NCI-H2196 (cell line): ENCODE measurements at regions not wholly inside any gene's neighbourhood (a gene's known extent, or its start where the extent isn't known, plus 50 kb on each side); places are given as distances from the start of the nearest gene placed in this dataset.
A peak's percentile ranks its signal among the peaks of the same experiment; 100 is the strongest.

Experiments
- DNase-seq: peaks from one replicate; lab custom pipeline; 2025; ENCODE audit not compliant: unreplicated experiment; lab: John Stamatoyannopoulos, UW

- DNase-seq: no peak
These were observed 89.7 kb upstream of the ZNF507 start for GRCh38 chr19:32255536-32256295.

- DNase-seq: no peak
These were observed 89.0 kb upstream of the ZNF507 start for GRCh38 chr19:32256341-32256975.

GRCh38 chr19:32257326-32258073 lies 87.9 kb upstream of the ZNF507 start:
- DNase-seq: no peak

GRCh38 chr19:32258167-32258566 lies 87.2 kb upstream of the ZNF507 start:
- no peak for DNase-seq

GRCh38 chr19:32264568-32264967 lies 80.8 kb upstream of the ZNF507 start:
- DNase-seq: no peak

GRCh38 chr19:32265995-32266394 lies 79.4 kb upstream of the ZNF507 start:
- no peak for DNase-seq

GRCh38 chr19:32266460-32266859 lies 79.0 kb upstream of the ZNF507 start:
- no peak for DNase-seq

- no peak for DNase-seq
These were observed 77.0 kb upstream of the ZNF507 start for GRCh38 chr19:32268381-32268780.

GRCh38 chr19:32269831-32270230 lies 75.6 kb upstream of the ZNF507 start:
- DNase-seq: no peak

GRCh38 chr19:32273483-32273882 lies 71.9 kb upstream of the ZNF507 start:
- DNase-seq: no peak

GRCh38 chr19:32287086-32287485 lies 58.3 kb upstream of the ZNF507 start:
- DNase-seq: no peak

- peak; percentile 34 for DNase-seq
These were observed 57.6 kb upstream of the ZNF507 start for GRCh38 chr19:32287811-32288227.

GRCh38 chr19:32289566-32290210 lies 55.7 kb upstream of the ZNF507 start:
- no peak for DNase-seq

- no peak for DNase-seq
These were observed 53.5 kb upstream of the ZNF507 start for GRCh38 chr19:32291876-32292275.

GRCh38 chr19:32294871-32295438 lies 50.5 kb upstream of the ZNF507 start:
- DNase-seq: no peak
